Karpas-422 (cell line): ENCODE measurements at regions not wholly inside any gene's neighbourhood (a gene's known extent, or its start where the extent isn't known, plus 50 kb on each side); places are given as distances from the start of the nearest gene placed in this dataset.

ENCODE experiments used
- DNase-seq: peaks from one replicate; pipeline ENCODE4 v3.0.0-alpha.2; 2015
- H2AFZ ChIP-seq: fragments of 200-600 bp; sonication (generic); 2 replicates; pipeline ENCODE4 v1.6.1; 2014; ENCODE audit warnings: antibody characterized with exemption, low read length, mixed read lengths
- H3K27ac ChIP-seq: fragments of 200-600 bp; sonication (generic); 2 replicates; pipeline ENCODE4 v1.5.1; 2014; ENCODE audit warnings: mild to moderate bottlenecking, low read length, moderate library complexity
- H3K27me3 ChIP-seq: fragments of 200-600 bp; sonication (generic); 2 replicates; pipeline ENCODE4 v1.6.1; 2014; ENCODE audit warnings: low read length, mixed read lengths
- H3K36me3 ChIP-seq: fragments of 200-600 bp; sonication (generic); 2 replicates; pipeline ENCODE4 v1.6.1; 2014; ENCODE audit warnings: low read length, mixed read lengths; ENCODE audit not compliant: insufficient read depth
- H3K4me1 ChIP-seq: fragments of 200-600 bp; sonication (generic); 2 replicates; pipeline ENCODE4 v1.6.1; 2014; ENCODE audit warnings: mild to moderate bottlenecking, low read length, mixed read lengths
- H3K4me2 ChIP-seq: fragments of 200-600 bp; sonication (generic); 2 replicates; pipeline ENCODE4 v1.6.1; 2014; ENCODE audit warnings: low read length, low read depth, mild to moderate bottlenecking; ENCODE audit not compliant: poor library complexity, severe bottlenecking
- H3K4me3 ChIP-seq: fragments of 200-600 bp; sonication (generic); 2 replicates; pipeline ENCODE4 v1.5.1; 2014; ENCODE audit warnings: mild to moderate bottlenecking, antibody characterized with exemption, low read length, mixed read lengths
- H3K79me2 ChIP-seq: fragments of 200-600 bp; sonication (generic); 2 replicates; pipeline ENCODE4 v1.6.1; 2014; ENCODE audit warnings: mild to moderate bottlenecking, low read length, mixed read lengths
- H3K9ac ChIP-seq: fragments of 200-600 bp; sonication (generic); 2 replicates; pipeline ENCODE4 v1.6.0; 2014; ENCODE audit warnings: low read length
- H3K9me2 ChIP-seq: fragments of 200-600 bp; sonication (generic), shearing (Covaris generic); replicated peaks from 2 replicates; pipeline ENCODE4 v1.6.0; 2014; ENCODE audit warnings: mild to moderate bottlenecking, low read length, moderate library complexity; ENCODE audit not compliant: insufficient read depth
- H3K9me3 ChIP-seq: fragments of 300-700, 200-600 bp; sonication (generic); 2 replicates; pipeline ENCODE4 v1.6.1; 2014; ENCODE audit warnings: low read length, mixed read lengths
- H4K20me1 ChIP-seq: fragments of 200-600 bp; sonication (generic); 2 replicates; pipeline ENCODE4 v1.6.1; 2014; ENCODE audit warnings: mild to moderate bottlenecking, antibody characterized with exemption, low read length, low read depth; ENCODE audit not compliant: insufficient read depth

- Histone ChIP-seq H3K79me2 (no peaks in the 10 kb centered on the region), H3K27ac (no peak overlapping the region), H4K20me1 (no peaks in the 10 kb centered on the region), H3K36me3 (no peaks in the 10 kb centered on the region), H3K9ac (no peak overlapping the region), H2AFZ (no peak overlapping the region), H3K4me1 (no peaks in the 10 kb centered on the region), H3K4me2 (no peak overlapping the region), H3K27me3 (no peaks in the 10 kb centered on the region), H3K9me2 (no peaks in the 10 kb centered on the region), H3K9me3 (no peaks in the 10 kb centered on the region), H3K4me3 (no peak overlapping the region)
- DNase-seq, result no peak
These were observed 161.3 kb downstream of the INO80D start for GRCh38 chr2:205924676-205925075.

DNA sequence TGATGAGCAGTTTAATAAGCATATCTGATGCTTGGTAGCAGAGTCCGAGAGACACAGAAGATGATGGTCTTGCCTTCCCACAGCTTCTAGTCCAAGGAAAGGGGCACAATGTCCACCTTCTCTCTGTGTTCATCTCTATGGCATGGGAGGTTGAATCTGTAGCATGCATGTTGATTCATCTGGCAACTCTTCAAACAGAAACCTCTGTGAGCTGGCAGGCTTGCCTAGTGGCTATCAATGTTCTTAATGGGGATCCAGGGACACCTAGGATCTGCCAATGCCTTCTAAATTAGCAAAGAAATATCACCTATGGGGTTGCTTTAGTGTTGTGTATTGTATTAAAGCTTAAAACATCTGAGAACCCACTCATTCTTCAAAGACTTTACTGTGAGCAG is 170.8 kb downstream of the INO80D start:
- Histone ChIP-seq H3K4me3 (no peak overlapping the region), H3K4me2 (no peak overlapping the region), H2AFZ (no peak overlapping the region), H3K36me3 (no peaks in the 10 kb centered on the region), H3K4me1 (no peaks in the 10 kb centered on the region), H3K9me2 (no peaks in the 10 kb centered on the region), H3K79me2 (no peaks in the 10 kb centered on the region), H3K9ac (no peak overlapping the region), H3K27ac (no peak overlapping the region), H4K20me1 (no peaks in the 10 kb centered on the region), H3K9me3 (no peaks in the 10 kb centered on the region), H3K27me3 (no peaks in the 10 kb centered on the region)
- DNase-seq, result no peak

DNA sequence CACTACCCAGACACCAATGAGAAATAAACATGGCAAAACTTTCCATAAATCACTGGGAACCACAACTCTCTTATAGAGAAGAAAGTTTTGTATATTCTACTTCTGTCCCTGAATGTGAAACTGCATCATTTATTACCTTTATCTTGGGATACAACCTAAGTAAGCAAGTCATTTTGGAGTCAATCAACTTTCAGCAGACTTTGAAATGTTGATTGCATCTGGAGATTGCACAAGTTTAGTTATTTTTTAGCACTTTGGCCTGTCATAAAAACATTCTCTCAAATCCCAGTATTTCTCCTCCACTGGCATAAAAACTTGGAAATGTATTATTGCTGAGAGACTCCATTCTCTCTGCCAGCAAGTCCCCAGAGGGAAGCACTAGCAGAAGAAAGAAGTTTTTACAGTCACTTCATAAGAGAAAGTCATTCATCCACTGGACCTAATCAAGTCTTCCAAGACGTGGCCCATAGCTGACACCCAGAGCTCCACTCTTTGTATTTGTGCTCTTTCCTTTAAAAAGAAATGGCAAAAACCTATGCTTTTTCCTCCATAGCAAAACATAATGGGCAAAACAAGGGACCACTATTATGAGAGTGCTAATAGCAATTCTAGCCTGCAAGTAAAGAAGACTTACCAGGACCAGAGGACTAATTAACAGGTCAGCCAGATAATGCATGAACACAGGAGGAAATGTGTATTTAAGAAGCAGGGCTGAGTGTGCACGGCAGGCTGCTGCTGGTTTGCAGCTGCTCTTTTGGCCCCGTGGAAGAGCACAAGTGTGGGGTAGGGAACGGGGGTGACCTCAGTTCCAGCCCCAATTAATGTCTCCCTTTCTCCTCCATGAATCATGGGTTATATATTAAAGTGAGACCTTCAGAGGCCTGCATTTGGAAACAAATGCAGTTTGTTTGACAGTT is 171.5 kb downstream of the INO80D start:
- no peak overlapping the region for H3K27ac ChIP-seq
- no peak overlapping the region for H2AFZ ChIP-seq
- H3K27me3 ChIP-seq, result no peaks in the 10 kb centered on the region

GRCh38 chr2:205913668-205914067 is 172.3 kb downstream of the INO80D start:
- Histone ChIP-seq H3K9me3 (no peaks in the 10 kb centered on the region), H3K4me1 (no peaks in the 10 kb centered on the region), H3K79me2 (no peaks in the 10 kb centered on the region), H3K27me3 (no peaks in the 10 kb centered on the region), H4K20me1 (no peaks in the 10 kb centered on the region), H2AFZ (no peak overlapping the region), H3K9ac (no peak overlapping the region), H3K9me2 (no peaks in the 10 kb centered on the region), H3K4me3 (no peak overlapping the region), H3K4me2 (no peak overlapping the region), H3K27ac (no peak overlapping the region), H3K36me3 (no peaks in the 10 kb centered on the region)
- no peak for DNase-seq

More for the DNA sequence above, 171.5 kb downstream of the INO80D start:
- Histone ChIP-seq H4K20me1 (no peaks in the 10 kb centered on the region), H3K4me3 (no peak overlapping the region), H3K4me1 (no peaks in the 10 kb centered on the region), H3K9ac (no peak overlapping the region), H3K36me3 (no peaks in the 10 kb centered on the region), H3K4me2 (no peak overlapping the region), H3K9me2 (no peaks in the 10 kb centered on the region), H3K9me3 (no peaks in the 10 kb centered on the region), H3K79me2 (no peaks in the 10 kb centered on the region)
- no peak for DNase-seq

- H3K79me2 ChIP-seq, result no peaks in the 10 kb centered on the region
- H3K9me3 ChIP-seq, result no peaks in the 10 kb centered on the region
- no peaks in the 10 kb centered on the region for H3K9me2 ChIP-seq
- no peak overlapping the region for H2AFZ ChIP-seq
- H3K4me1 ChIP-seq, result no peaks in the 10 kb centered on the region
- no peak overlapping the region for H3K27ac ChIP-seq
- no peak overlapping the region for H3K9ac ChIP-seq
- no peaks in the 10 kb centered on the region for H3K27me3 ChIP-seq
- no peaks in the 10 kb centered on the region for H3K36me3 ChIP-seq
- DNase-seq, result no peak
- H3K4me2 ChIP-seq, result no peak overlapping the region
- H3K4me3 ChIP-seq, result no peak overlapping the region
- no peaks in the 10 kb centered on the region for H4K20me1 ChIP-seq
These were observed 174.7 kb downstream of the INO80D start for GRCh38 chr2:205911306-205911705.

GRCh38 chr2:205909184-205909572 is 176.8 kb downstream of the INO80D start:
- no peaks in the 10 kb centered on the region for H4K20me1 ChIP-seq
- no peak overlapping the region for H3K4me3 ChIP-seq
- no peaks in the 10 kb centered on the region for H3K9me3 ChIP-seq
- no peak for DNase-seq
- H3K27me3 ChIP-seq, result no peaks in the 10 kb centered on the region
- no peak overlapping the region for H3K9ac ChIP-seq
- H2AFZ ChIP-seq, result no peak overlapping the region
- H3K4me1 ChIP-seq, result no peaks in the 10 kb centered on the region
- no peaks in the 10 kb centered on the region for H3K79me2 ChIP-seq
- no peaks in the 10 kb centered on the region for H3K36me3 ChIP-seq
- no peak overlapping the region for H3K4me2 ChIP-seq
- no peaks in the 10 kb centered on the region for H3K9me2 ChIP-seq
- no peak overlapping the region for H3K27ac ChIP-seq

DNA sequence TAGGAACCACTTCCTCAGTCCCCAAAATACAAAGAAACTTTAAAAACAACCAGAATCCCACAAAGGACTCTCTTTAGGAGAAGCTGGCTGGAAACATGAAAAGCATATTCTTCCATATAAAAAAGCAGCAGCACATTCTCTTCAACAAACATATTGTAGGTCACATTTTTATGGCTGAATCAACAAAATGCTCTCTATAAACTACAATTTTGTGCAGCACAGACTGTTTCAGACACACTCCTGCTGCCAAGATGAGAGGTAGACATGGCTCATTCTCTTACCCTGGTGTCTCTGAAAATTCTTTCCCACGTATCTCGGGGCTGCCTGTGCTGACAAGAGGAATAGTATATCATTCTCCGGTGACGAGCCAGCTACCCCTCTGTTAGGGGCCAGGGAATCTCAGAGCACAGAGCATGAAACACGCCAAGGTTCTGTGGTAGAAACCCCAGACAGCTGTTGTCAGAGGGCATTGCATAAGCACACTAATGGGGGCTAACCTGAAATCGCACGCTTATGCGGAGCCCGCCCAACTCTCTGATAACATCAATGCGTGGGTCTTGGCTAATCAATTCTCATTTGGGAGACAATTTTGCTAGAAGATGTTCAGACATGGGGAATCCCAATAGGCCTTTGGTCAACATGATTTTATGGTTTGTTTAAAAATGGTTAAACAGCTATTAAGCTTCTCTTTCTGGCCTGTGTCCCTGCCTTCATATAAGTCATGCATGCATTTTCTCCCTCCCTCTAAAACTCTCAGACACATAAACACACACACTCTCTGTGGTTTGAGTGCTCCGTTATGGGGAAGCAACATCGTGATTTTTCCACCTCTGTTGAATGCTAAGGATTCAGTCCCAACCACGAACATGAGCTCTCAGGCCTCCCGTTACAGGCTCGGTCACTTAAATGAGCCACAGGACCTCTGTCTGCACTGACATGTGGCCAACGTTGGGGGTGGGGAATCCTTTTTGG is 177.5 kb downstream of the INO80D start:
- no peak overlapping the region for H3K27ac ChIP-seq
- no peak overlapping the region for H3K4me3 ChIP-seq
- no peaks in the 10 kb centered on the region for H3K27me3 ChIP-seq
- DNase-seq, result no peak
- no peaks in the 10 kb centered on the region for H4K20me1 ChIP-seq
- H3K36me3 ChIP-seq, result no peaks in the 10 kb centered on the region
- no peak overlapping the region for H3K4me2 ChIP-seq
- H3K79me2 ChIP-seq, result no peaks in the 10 kb centered on the region
- H3K9me2 ChIP-seq, result no peaks in the 10 kb centered on the region
- no peaks in the 10 kb centered on the region for H3K9me3 ChIP-seq
- H3K4me1 ChIP-seq, result no peaks in the 10 kb centered on the region
- no peak overlapping the region for H2AFZ ChIP-seq
- H3K9ac ChIP-seq, result no peak overlapping the region

GRCh38 chr2:205906419-205906818 is 179.6 kb downstream of the INO80D start:
- H2AFZ ChIP-seq, result no peak overlapping the region
- H3K4me2 ChIP-seq, result no peak overlapping the region
- DNase-seq, result no peak
- no peaks in the 10 kb centered on the region for H3K36me3 ChIP-seq
- H3K27ac ChIP-seq, result no peak overlapping the region
- H3K9me3 ChIP-seq, result no peaks in the 10 kb centered on the region
- no peak overlapping the region for H3K4me3 ChIP-seq
- no peaks in the 10 kb centered on the region for H3K9me2 ChIP-seq
- no peaks in the 10 kb centered on the region for H3K79me2 ChIP-seq
- no peaks in the 10 kb centered on the region for H3K4me1 ChIP-seq
- H3K27me3 ChIP-seq, result no peaks in the 10 kb centered on the region
- no peaks in the 10 kb centered on the region for H4K20me1 ChIP-seq
- no peak overlapping the region for H3K9ac ChIP-seq
